Mesenchymal stem cell (in vitro differentiated cells and primary cell): ENCODE measurements at regions not wholly inside any gene's neighbourhood (a gene's known extent, or its start where the extent isn't known, plus 50 kb on each side); places are given as distances from the start of the nearest gene placed in this dataset.

Experiments
- DNase-seq: peaks from one replicate; pipeline ENCODE4 v3.0.0-alpha.2; 2013
- H2AFZ ChIP-seq: one replicate; pipeline ENCODE4 v1.6.1; 2013; ENCODE audit warnings: low read depth, mild to moderate bottlenecking, control low read depth, inconsistent platforms, low read length, moderate library complexity
- H2AK5ac ChIP-seq: 2 replicates; pipeline ENCODE4 v1.6.1; 2013; ENCODE audit warnings: low read length, moderate library complexity, mild to moderate bottlenecking, inconsistent platforms; ENCODE audit not compliant: severe bottlenecking
- H2BK120ac ChIP-seq: one replicate; pipeline ENCODE4 v1.6.1; 2013; ENCODE audit warnings: low read depth, mild to moderate bottlenecking, inconsistent platforms, low read length, moderate library complexity
- H2BK12ac ChIP-seq, 2 experiments: one replicate each; pipeline ENCODE4 v1.6.1; 2013; ENCODE audit warnings: inconsistent platforms in 2 of 2, low read length in 2 of 2, mild to moderate bottlenecking in 2 of 2, moderate library complexity in 2 of 2, control low read depth in 1 of 2
- H2BK15ac ChIP-seq: one replicate; pipeline ENCODE4 v1.6.1; 2013; ENCODE audit warnings: mild to moderate bottlenecking, low read depth, inconsistent platforms; ENCODE audit not compliant: poor library complexity, severe bottlenecking
- H2BK5ac ChIP-seq: 2 replicates; pipeline ENCODE4 v1.6.1; 2013; ENCODE audit warnings: low read depth, mild to moderate bottlenecking, low read length, control low read depth, inconsistent platforms; ENCODE audit not compliant: poor library complexity, severe bottlenecking
- H3K14ac ChIP-seq, 2 experiments: one replicate each; pipeline ENCODE4 v1.6.1; 2013; ENCODE audit warnings: inconsistent platforms in 2 of 2, low read length in 2 of 2, control low read depth in 1 of 2, mild to moderate bottlenecking in 1 of 2, moderate library complexity in 1 of 2
- H3K18ac ChIP-seq, 2 experiments: one replicate each; pipeline ENCODE4 v1.6.1; 2013; ENCODE audit warnings: inconsistent platforms in 2 of 2, low read length in 2 of 2, control low read depth in 1 of 2, low read depth in 1 of 2, mild to moderate bottlenecking in 1 of 2
- H3K23ac ChIP-seq, 2 experiments: one replicate each; pipeline ENCODE4 v1.6.1; 2013; ENCODE audit warnings: inconsistent platforms in 2 of 2, low read length in 2 of 2, mild to moderate bottlenecking in 2 of 2, moderate library complexity in 2 of 2, control low read depth in 1 of 2
- H3K27ac ChIP-seq: 2 replicates; pipeline ENCODE4 v1.5.1; 2013; ENCODE audit warnings: mild to moderate bottlenecking, moderate library complexity, low read length, control low read depth, inconsistent platforms; ENCODE audit not compliant: poor library complexity, severe bottlenecking
- H3K27me3 ChIP-seq, 2 experiments: 2 replicates each; pipeline versions ENCODE4 v1.6.1 to v1.7.0; 2013; ENCODE audit warnings: low read length in 2 of 2, mild to moderate bottlenecking in 2 of 2, moderate library complexity in 2 of 2, control low read depth in 1 of 2, inconsistent platforms in 1 of 2; ENCODE audit not compliant: control insufficient read depth in 1 of 2, insufficient read depth in 1 of 2
- H3K36me3 ChIP-seq, 2 experiments: 2 replicates each; pipeline versions ENCODE4 v1.6.1 to v1.7.0; 2013; ENCODE audit warnings: low read length in 2 of 2, control low read depth in 1 of 2, inconsistent platforms in 1 of 2, low read depth in 1 of 2, mild to moderate bottlenecking in 1 of 2; ENCODE audit not compliant: insufficient read depth in 2 of 2, control insufficient read depth in 1 of 2
- H3K4ac ChIP-seq, 2 experiments: one replicate each; pipeline ENCODE4 v1.6.1; 2013; ENCODE audit warnings: inconsistent platforms in 2 of 2, low read length in 2 of 2, mild to moderate bottlenecking in 2 of 2, moderate library complexity in 2 of 2, control low read depth in 1 of 2, low read depth in 1 of 2
- H3K4me1 ChIP-seq: 2 replicates; pipeline ENCODE4 v1.6.1; 2013; ENCODE audit warnings: low read depth, low read length, control low read depth; ENCODE audit not compliant: control insufficient read depth, insufficient read depth
- H3K4me2 ChIP-seq: 2 replicates; pipeline ENCODE4 v1.6.1; 2013; ENCODE audit warnings: low read length, mild to moderate bottlenecking, inconsistent platforms; ENCODE audit not compliant: poor library complexity, severe bottlenecking
- H3K4me3 ChIP-seq, 2 experiments: 2 replicates each; pipeline versions ENCODE4 v1.5.1 to v1.7.0; 2013; ENCODE audit warnings: low read length in 2 of 2, mild to moderate bottlenecking in 2 of 2, control low read depth in 1 of 2, low read depth in 1 of 2; ENCODE audit not compliant: insufficient read depth in 1 of 2
- H3K79me1 ChIP-seq: replicated peaks from 2 replicates; pipeline ENCODE4 v1.6.1; 2013; ENCODE audit warnings: mild to moderate bottlenecking, control low read depth, low read length, inconsistent platforms; ENCODE audit not compliant: poor library complexity, severe bottlenecking
- H3K9ac ChIP-seq: 2 replicates; pipeline ENCODE4 v1.7.0; 2013; ENCODE audit warnings: mild to moderate bottlenecking, low read length, moderate library complexity
- H3K9me3 ChIP-seq: 2 replicates; pipeline ENCODE4 v1.7.0; 2013; ENCODE audit warnings: mild to moderate bottlenecking, low read length; ENCODE audit not compliant: control insufficient read depth
- H4K8ac ChIP-seq: one replicate; pipeline ENCODE4 v1.6.1; 2013; ENCODE audit warnings: inconsistent platforms, mild to moderate bottlenecking, low read length, moderate library complexity
- H4K91ac ChIP-seq: one replicate; pipeline ENCODE4 v1.6.1; 2013; ENCODE audit warnings: mild to moderate bottlenecking, low read length, inconsistent platforms
- WGBS: methylation state at CpG from one replicate; pipeline ENCODE4 v1.1.7; 2013; ENCODE audit warnings: mixed read lengths; 5-methylcytosine and 5-hydroxymethylcytosine counted together

- Histone ChIP-seq H2BK15ac (no peak overlapping the region), H4K91ac (no peak overlapping the region), H4K8ac (peak overlapping the region; percentile 90), H3K9ac (no peak overlapping the region), H3K4ac (peak overlapping the region in 1 of 2 experiments; percentile 56), H3K4me3 (no peak overlapping the region), H2BK5ac (peak overlapping the region; percentile 5), H3K36me3 (peaks cover 0 to 48% of the 10 kb centered on the region in 2 experiments), H2BK120ac (no peak overlapping the region), H3K4me2 (no peak overlapping the region), H2BK12ac (peak overlapping the region in 1 of 2 experiments; percentile 81), H3K14ac (no peak overlapping the region), H3K79me1 (peaks cover 11% of the 10 kb centered on the region), H3K27me3 (no peaks in the 10 kb centered on the region), H3K4me1 (peaks cover 14% of the 10 kb centered on the region), H2AFZ (no peak overlapping the region), H3K27ac (peak overlapping the region; percentile 76), H2AK5ac (peak overlapping the region; percentile 97), H3K18ac (no peak overlapping the region), H3K9me3 (no peaks in the 10 kb centered on the region), H3K23ac (no peak overlapping the region)
- WGBS = 42% methylated on average over 11 of the region's 14 CpGs
- DNase-seq = peak; percentile 47
Measured at GRCh38 chr15:96268442-96269204, 61.9 kb upstream of the NR2F2 start.

- no peak overlapping the region for H3K27ac ChIP-seq
- H3K4me1 ChIP-seq = peaks cover 8% of the 10 kb centered on the region
- H3K4me2 ChIP-seq = no peak overlapping the region
- no peak overlapping the region for H3K18ac ChIP-seq
- H2BK15ac ChIP-seq = no peak overlapping the region
- no peak overlapping the region for H4K8ac ChIP-seq
- H4K91ac ChIP-seq = no peak overlapping the region
- H3K9me3 ChIP-seq = no peaks in the 10 kb centered on the region
- no peak overlapping the region for H3K4ac ChIP-seq
- no peak overlapping the region for H2BK12ac ChIP-seq
- H3K79me1 ChIP-seq = peaks cover 7% of the 10 kb centered on the region
- no peaks in the 10 kb centered on the region for H3K27me3 ChIP-seq
- no peak overlapping the region for H3K4me3 ChIP-seq
- peaks cover 0 to 45% of the 10 kb centered on the region in 2 experiments for H3K36me3 ChIP-seq
- peak; percentile 60 for DNase-seq
- H2AK5ac ChIP-seq = no peak overlapping the region
- WGBS = 58% methylated on average over 5 of the region's 6 CpGs
- H3K9ac ChIP-seq = no peak overlapping the region
- H2BK5ac ChIP-seq = peak overlapping the region; percentile 14
- H3K14ac ChIP-seq = no peak overlapping the region
- H2AFZ ChIP-seq = no peak overlapping the region
- H2BK120ac ChIP-seq = no peak overlapping the region
- no peak overlapping the region for H3K23ac ChIP-seq
Measured at GRCh38 chr15:96270581-96271172, 59.8 kb upstream of the NR2F2 start.

- H3K23ac ChIP-seq = no peak overlapping the region
- no peak overlapping the region for H4K91ac ChIP-seq
- H2BK12ac ChIP-seq = no peak overlapping the region
- H3K4me2 ChIP-seq = no peak overlapping the region
- no peak overlapping the region for H2BK5ac ChIP-seq
- no peak overlapping the region for H3K14ac ChIP-seq
- no peak overlapping the region for H3K27ac ChIP-seq
- H2BK15ac ChIP-seq = no peak overlapping the region
- H3K4me3 ChIP-seq = no peak overlapping the region
- H4K8ac ChIP-seq = no peak overlapping the region
- H2AFZ ChIP-seq = no peak overlapping the region
- no CpG with 5 or more reads among the region's 1 CpG for WGBS
- no peak overlapping the region for H2AK5ac ChIP-seq
- no peak overlapping the region for H3K18ac ChIP-seq
- peaks cover 2 to 41% of the 10 kb centered on the region in 2 experiments for H3K36me3 ChIP-seq
- no peak overlapping the region for H3K9ac ChIP-seq
- DNase-seq = no peak
- no peaks in the 10 kb centered on the region for H3K9me3 ChIP-seq
- peaks cover 8% of the 10 kb centered on the region for H3K79me1 ChIP-seq
- H3K4ac ChIP-seq = no peak overlapping the region
- peaks cover 11% of the 10 kb centered on the region for H3K4me1 ChIP-seq
- H2BK120ac ChIP-seq = no peak overlapping the region
- no peaks in the 10 kb centered on the region for H3K27me3 ChIP-seq
Measured at GRCh38 chr15:96272427-96272826, 58.1 kb upstream of the NR2F2 start.

GRCh38 chr15:96273317-96274086 is 57.0 kb upstream of the NR2F2 start:
- H3K27me3 ChIP-seq = no peaks in the 10 kb centered on the region
- no peak overlapping the region for H3K9ac ChIP-seq
- peaks cover 10% of the 10 kb centered on the region for H3K4me1 ChIP-seq
- no peak overlapping the region for H2BK12ac ChIP-seq
- peaks cover 14% of the 10 kb centered on the region for H3K79me1 ChIP-seq
- peak overlapping the region; percentile 89 for H3K27ac ChIP-seq
- H3K4me2 ChIP-seq = no peak overlapping the region
- no peak overlapping the region for H3K23ac ChIP-seq
- peaks cover 12 to 31% of the 10 kb centered on the region in 2 experiments for H3K36me3 ChIP-seq
- H2AFZ ChIP-seq = no peak overlapping the region
- H3K18ac ChIP-seq = peak overlapping the region; percentile 18 to 45
- no peak overlapping the region for H2BK15ac ChIP-seq
- no peak overlapping the region for H4K8ac ChIP-seq
- H2AK5ac ChIP-seq = peak overlapping the region; percentile 81
- no peak overlapping the region for H3K4ac ChIP-seq
- no peak overlapping the region for H3K14ac ChIP-seq
- peak overlapping the region; percentile 33 for H2BK5ac ChIP-seq
- H2BK120ac ChIP-seq = no peak overlapping the region
- no peak overlapping the region for H3K4me3 ChIP-seq
- peak; percentile 94 for DNase-seq
- 8% methylated on average over 13 of the region's 15 CpGs for WGBS
- H4K91ac ChIP-seq = no peak overlapping the region
- H3K9me3 ChIP-seq = no peaks in the 10 kb centered on the region
